Stomach smooth muscle (tissue), 2 donors: ENCODE measurements at regions not wholly inside any gene's neighbourhood (a gene's known extent, or its start where the extent isn't known, plus 50 kb on each side); places are given as distances from the start of the nearest gene placed in this dataset.

Experiments
- H3K27ac ChIP-seq: one replicate; pipeline ENCODE4 v1.7.0; 2013; ENCODE audit warnings: mild to moderate bottlenecking, low read length, inconsistent platforms
- H3K27me3 ChIP-seq, 2 donors: one replicate each; pipeline ENCODE4 v1.7.0; 2013; ENCODE audit warnings: low read length in 2 of 2; ENCODE audit not compliant: insufficient read depth in 2 of 2, control insufficient read depth in 1 of 2
- H3K36me3 ChIP-seq, 2 donors: one replicate each; pipeline ENCODE4 v1.7.0; 2013; ENCODE audit warnings: low read length in 2 of 2; ENCODE audit not compliant: control insufficient read depth in 2 of 2, insufficient read depth in 2 of 2
- H3K4me1 ChIP-seq: one replicate; pipeline ENCODE4 v1.7.0; 2013; ENCODE audit warnings: low read length; ENCODE audit not compliant: control insufficient read depth, insufficient read depth
- H3K4me3 ChIP-seq, 2 donors: one replicate each; pipeline ENCODE4 v1.7.0; 2013; ENCODE audit warnings: low read length in 2 of 2
- H3K9ac ChIP-seq, 2 donors: one replicate each; pipeline ENCODE4 v1.7.0; 2013; ENCODE audit warnings: low read length in 2 of 2, mild to moderate bottlenecking in 1 of 2
- H3K9me3 ChIP-seq, 2 donors: one replicate each; pipeline ENCODE4 v1.7.0; 2013; ENCODE audit warnings: low read length in 2 of 2; ENCODE audit not compliant: control insufficient read depth in 2 of 2
- donor health status: healthy.
- donor health status: Pancreatic carcinoma.

- Histone ChIP-seq H3K4me1 (no peaks in the 10 kb centered on the region), H3K36me3 (no peaks in the 10 kb centered on the region), H3K9me3 (no peaks in the 10 kb centered on the region), H3K4me3 (no peak overlapping the region), H3K27ac (no peak overlapping the region), H3K27me3 (no peaks in the 10 kb centered on the region), H3K9ac (no peak overlapping the region)
These were observed 63.8 kb upstream of the SSTR1 start for GRCh38 chr14:38143659-38144505.

- H3K27ac ChIP-seq = no peak overlapping the region
These were observed 62.6 kb upstream of the SSTR1 start for GRCh38 chr14:38145142-38145541.

GRCh38 chr14:38150075-38150474, 57.6 kb upstream of the SSTR1 start:
- Histone ChIP-seq H3K36me3 (no peaks in the 10 kb centered on the region), H3K27ac (no peak overlapping the region), H3K4me1 (no peaks in the 10 kb centered on the region)

More at GRCh38 chr14:38145142-38145541, 62.6 kb upstream of the SSTR1 start:
- H3K9ac ChIP-seq = no peak overlapping the region
- no peaks in the 10 kb centered on the region for H3K27me3 ChIP-seq
- no peak overlapping the region for H3K4me3 ChIP-seq
- H3K4me1 ChIP-seq = no peaks in the 10 kb centered on the region
- H3K9me3 ChIP-seq = no peaks in the 10 kb centered on the region
- H3K36me3 ChIP-seq = no peaks in the 10 kb centered on the region

More at GRCh38 chr14:38150075-38150474, 57.6 kb upstream of the SSTR1 start:
- no peaks in the 10 kb centered on the region for H3K9me3 ChIP-seq
- H3K4me3 ChIP-seq = no peak overlapping the region
- H3K9ac ChIP-seq = no peak overlapping the region
- no peaks in the 10 kb centered on the region for H3K27me3 ChIP-seq
